GM12878 (cell line): ENCODE measurements at regions not wholly inside any gene's neighbourhood (a gene's known extent, or its start where the extent isn't known, plus 50 kb on each side); places are given as distances from the start of the nearest gene placed in this dataset.

Experiments
- ATAC-seq: fragments of 200-7000 bp; cut with Tn5 transposase; 3 replicates; pipeline ENCODE4 v1.9.1; 2020; ENCODE audit warnings: mild to moderate bottlenecking, moderate library complexity
- BruUV-seq: library from RNA; stranded (reverse); fragments of 400-500 nt; replicated peaks from 2 replicates; lab custom pipeline; 2021; lab: Mats Ljungman, UMichigan
- CTCF ChIA-PET: fragments of 300-600 bp; sonication (Branson Sonifier 250); formaldehyde crosslinking; extraction: SDS; loops from one replicate; lab custom pipeline; 2021; ENCODE audit warnings: inconsistent platforms; lab: Yijun Ruan, JAX
- POLR2A ChIA-PET: fragments of 350-600 bp; formaldehyde crosslinking; extraction: SDS; loops from one replicate; lab custom pipeline; 2021; ENCODE audit warnings: inconsistent platforms; lab: Charles Lee
- RAD21 ChIA-PET: fragments of 300-600 bp; sonication (Branson Sonifier 250); formaldehyde crosslinking; loops from one replicate; lab custom pipeline; 2023; ENCODE audit warnings: antibody characterized with exemption; ENCODE audit not compliant: unreplicated experiment; lab: Charles Lee
- SMC1A ChIA-PET: fragments of 300-600 bp; sonication (Branson Sonifier 250); formaldehyde crosslinking; loops from one replicate; lab custom pipeline; 2023; ENCODE audit not compliant: unreplicated experiment, uncharacterized antibody; lab: Charles Lee
- DNase-seq: peaks from one replicate; pipeline ENCODE4 v3.0.0-alpha.2; 2011; ENCODE audit warnings: low read depth, low spot score
- FAIRE-seq: peaks from 3 replicates; lab custom pipeline; 2011; peaks lifted over from hg19 to GRCh38; lab: Jason Lieb, UNC
- H2AFZ ChIP-seq: 2 replicates; pipeline ENCODE4 v1.6.0; 2011; ENCODE audit warnings: low read depth, low read length, control low read depth; ENCODE audit not compliant: control insufficient read depth
- H3K27ac ChIP-seq: 2 replicates; pipeline ENCODE4 v1.5.1; 2011; ENCODE audit warnings: control low read depth; ENCODE audit not compliant: control insufficient read depth, insufficient read depth
- H3K27me3 ChIP-seq, 2 experiments: replicated peaks in 1 of 2; 2 replicates each; pipeline versions ENCODE4 v1.6.0 to v1.6.1; 2011; ENCODE audit warnings: low read length in 1 of 2; ENCODE audit not compliant: control insufficient read depth in 2 of 2, insufficient read depth in 2 of 2
- H3K36me3 ChIP-seq, 2 experiments: 2 replicates each; pipeline ENCODE4 v1.5.1; 2011; ENCODE audit warnings: low read length in 1 of 2; ENCODE audit not compliant: control insufficient read depth in 2 of 2, insufficient read depth in 2 of 2
- H3K4me1 ChIP-seq: 2 replicates; pipeline ENCODE4 v1.6.1; 2011; ENCODE audit warnings: mild to moderate bottlenecking, low read length, moderate library complexity, mixed read lengths; ENCODE audit not compliant: control insufficient read depth, insufficient read depth
- H3K4me2 ChIP-seq: 2 replicates; pipeline ENCODE4 v1.6.0; 2011; ENCODE audit warnings: control low read depth; ENCODE audit not compliant: control insufficient read depth, insufficient read depth
- H3K4me3 ChIP-seq: fragments of 200-600 bp; sonication (generic); 2 replicates; pipeline ENCODE4 v1.5.1; 2016
- H3K79me2 ChIP-seq: 2 replicates; pipeline ENCODE4 v1.6.0; 2011; ENCODE audit warnings: low read length; ENCODE audit not compliant: control insufficient read depth, insufficient read depth
- H3K9ac ChIP-seq: 2 replicates; pipeline ENCODE4 v1.8.0; 2011; ENCODE audit warnings: low read length, control low read depth, mixed read lengths; ENCODE audit not compliant: control insufficient read depth, insufficient read depth
- H3K9me3 ChIP-seq: replicated peaks from 3 replicates; pipeline ENCODE4 v1.5.1; 2011; ENCODE audit warnings: mild to moderate bottlenecking, low read length; ENCODE audit not compliant: control insufficient read depth, insufficient read depth
- H4K20me1 ChIP-seq: 2 replicates; pipeline ENCODE4 v1.6.0; 2011; ENCODE audit not compliant: control insufficient read depth, insufficient read depth
- EGR1 ChIP-seq, 2 experiments: IDR thresholded peaks; 1 replicate in 1 of 2; 2 replicates in 1 of 2; pipeline ENCODE4 v1.6.1; 2011 to 2012; ENCODE audit warnings: low read depth in 2 of 2, low read length in 2 of 2, borderline replicate concordance in 1 of 2, mild to moderate bottlenecking in 1 of 2, moderate library complexity in 1 of 2
- LARP7 ChIP-seq: fragments of 450-650 bp; IDR thresholded peaks from 2 replicates; pipeline ENCODE4 v1.6.1; 2017; ENCODE audit warnings: mild to moderate bottlenecking
- MTA2 ChIP-seq: fragments of 450-650 bp; IDR thresholded peaks from 2 replicates; pipeline ENCODE4 v1.6.1; 2016; ENCODE audit warnings: low read depth, mild to moderate bottlenecking, moderate library complexity
- NFYA ChIP-seq: IDR thresholded peaks from 2 replicates; pipeline ENCODE4 v1.6.1; 2011; ENCODE audit warnings: low read depth, mild to moderate bottlenecking, low read length, improper control_type of control experiment, borderline replicate concordance
- PAX8 ChIP-seq: fragments of 450-650 bp; IDR thresholded peaks from 2 replicates; pipeline ENCODE4 v1.6.1; 2017; ENCODE audit warnings: mild to moderate bottlenecking, moderate library complexity
- POLR2AphosphoS2 ChIP-seq: IDR thresholded peaks from 2 replicates; pipeline ENCODE4 v1.6.1; 2011; ENCODE audit warnings: low read depth, mild to moderate bottlenecking, low read length, improper control_type of control experiment, moderate library complexity
- TCF3 ChIP-seq: IDR thresholded peaks from 2 replicates; pipeline ENCODE4 v1.6.1; 2012; ENCODE audit warnings: low read depth, mild to moderate bottlenecking, low read length, borderline replicate concordance; ENCODE audit not compliant: insufficient read depth
- ZSCAN29 ChIP-seq: fragments of 450-650 bp; IDR thresholded peaks from 2 replicates; pipeline ENCODE4 v1.6.1; 2017; ENCODE audit warnings: mild to moderate bottlenecking, moderate library complexity
- WGBS: methylation state at CpG from one replicate; pipeline ENCODE4 v1.1.6; 2016; ENCODE audit warnings: low lambda C conversion rate; ENCODE audit not compliant: insufficient replicate concordance, insufficient coverage; ENCODE audit errors: missing lambda C conversion rate; 5-methylcytosine and 5-hydroxymethylcytosine counted together
- in situ Hi-C: fragments of 300-500 bp; cut with MboI; formaldehyde crosslinking; loops from 9 replicates; pipeline ENCODE4 v1.14.3; 2018; ENCODE audit warnings: mixed read lengths
- intact Hi-C: fragments of 100-400 bp; cut with micrococcal nuclease; formaldehyde crosslinking; loops from one replicate; pipeline ENCODE4 v1.14.2; 2022; ENCODE audit not compliant: unreplicated experiment
- TF ChIP-seq, protein P1 (sequence below): IDR thresholded peaks from 2 replicates; pipeline ENCODE4 v1.6.1; 2011; ENCODE audit warnings: low read depth, low read length, improper control_type of control experiment, borderline replicate concordance

DNA sequence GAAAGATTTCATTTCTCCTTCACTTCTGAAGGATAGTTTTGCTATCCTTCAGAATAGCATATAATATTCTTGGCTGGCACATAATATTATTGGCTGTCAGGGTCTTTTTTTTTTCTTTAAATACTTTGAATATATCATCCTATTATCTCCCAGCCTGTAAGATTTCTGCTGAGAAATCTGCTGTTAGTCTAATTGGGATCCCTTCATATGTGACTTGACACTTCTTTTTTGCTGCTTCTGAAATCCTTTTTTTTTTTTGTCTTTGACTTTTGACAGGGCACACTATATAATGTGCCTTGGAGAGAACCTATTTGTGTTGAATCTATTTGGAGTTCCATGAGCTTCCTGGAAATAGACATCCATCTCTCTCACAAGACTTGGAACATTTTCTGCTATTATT is 136.9 kb upstream of the UBL3 start:
- Histone ChIP-seq H3K27ac (no peak overlapping the region), H3K79me2 (no peaks in the 10 kb centered on the region), H3K4me2 (no peak overlapping the region), H4K20me1 (no peaks in the 10 kb centered on the region), H3K4me3 (no peak overlapping the region), H3K9me3 (no peaks in the 10 kb centered on the region; the same call in 2 of the 3 replicates), H3K36me3 (no peaks in the 10 kb centered on the region), H2AFZ (no peak overlapping the region), H3K27me3 (no peaks in the 10 kb centered on the region; a peak in 1 of 4 replicates), H3K4me1 (no peaks in the 10 kb centered on the region), H3K9ac (no peak overlapping the region)
- RAD21 ChIA-PET: no interaction called here
- CTCF ChIA-PET: no interaction called here
- POLR2A ChIA-PET: no interaction called here
- no TSS peak for BruUV-seq
- SMC1A ChIA-PET: no interaction called here
- no peak for TF ChIP-seq MTA2
- DNase-seq: no peak
- intact Hi-C loops: no loop called here
- FAIRE-seq: no peak
- no peak for ATAC-seq
- in situ Hi-C loops: no loop called here

DNA sequence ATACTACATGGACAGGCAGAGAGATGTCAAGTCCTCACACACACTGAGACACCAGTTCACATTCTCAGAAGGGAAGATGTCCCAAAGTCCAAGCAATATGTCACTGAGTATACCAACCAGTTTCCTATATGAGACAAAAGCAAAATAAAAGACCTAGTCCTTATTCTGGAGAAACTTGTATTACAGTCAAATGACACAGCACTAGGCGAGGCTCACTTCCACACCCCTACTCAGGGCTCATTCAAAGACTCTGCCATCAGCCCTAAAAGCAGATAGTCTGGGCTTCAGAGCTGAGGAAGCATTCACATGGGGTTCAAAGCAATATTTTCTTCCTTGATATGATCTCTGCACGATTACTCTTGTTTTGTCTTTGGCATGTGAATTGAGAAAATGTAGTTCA is 129.9 kb upstream of the UBL3 start:
- no peak for FAIRE-seq
- no peak for ATAC-seq
- ChIA-PET POLR2A (no interaction called here), SMC1A (no interaction called here), CTCF (interaction anchor here (0.9 kb wide), 2 partner anchors 9 to 13 kb away, joined by 3 read pairs; no protein-coding TSS in a partner anchor), RAD21 (no interaction called here)
- H3K4me3 ChIP-seq: no peak overlapping the region
- H3K9ac ChIP-seq: no peak overlapping the region
- no peaks in the 10 kb centered on the region for H3K9me3 ChIP-seq
- intact Hi-C loops: no loop called here
- TF ChIP-seq ZSCAN29 (no peak), TCF3 (no peak), EGR1 (IDR thresholded peaks at IDR 0.05; ENCODE audit: borderline replicate concordance in 1 of 2, low read depth in 2 of 2, low read length in 2 of 2) (no peak), POLR2AphosphoS2 (no peak), NFYA (no peak), LARP7 (no peak), PAX8 (no peak)
- TF ChIP-seq, protein P1, sequence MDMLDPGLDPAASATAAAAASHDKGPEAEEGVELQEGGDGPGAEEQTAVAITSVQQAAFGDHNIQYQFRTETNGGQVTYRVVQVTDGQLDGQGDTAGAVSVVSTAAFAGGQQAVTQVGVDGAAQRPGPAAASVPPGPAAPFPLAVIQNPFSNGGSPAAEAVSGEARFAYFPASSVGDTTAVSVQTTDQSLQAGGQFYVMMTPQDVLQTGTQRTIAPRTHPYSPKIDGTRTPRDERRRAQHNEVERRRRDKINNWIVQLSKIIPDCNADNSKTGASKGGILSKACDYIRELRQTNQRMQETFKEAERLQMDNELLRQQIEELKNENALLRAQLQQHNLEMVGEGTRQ: no peak
- H3K36me3 ChIP-seq: no peaks in the 10 kb centered on the region
- no peak overlapping the region for H3K27ac ChIP-seq
- WGBS: 0% methylated on average over 2 of the region's 2 CpGs
- H3K27me3 ChIP-seq: no peaks in the 10 kb centered on the region; a peak in 1 of 4 replicates
- no peak overlapping the region for H3K4me2 ChIP-seq
- no peaks in the 10 kb centered on the region for H4K20me1 ChIP-seq
- H3K79me2 ChIP-seq: no peaks in the 10 kb centered on the region
- no TSS peak for BruUV-seq
- no peak overlapping the region for H2AFZ ChIP-seq
- in situ Hi-C loops: no loop called here
- no peaks in the 10 kb centered on the region for H3K4me1 ChIP-seq
- no peak for DNase-seq
